GM20000 (cell line): ENCODE measurements at regions not wholly inside any gene's neighbourhood (a gene's known extent, or its start where the extent isn't known, plus 50 kb on each side); places are given as distances from the start of the nearest gene placed in this dataset.

Experiments
- DNase-seq: peaks from one replicate; pipeline ENCODE4 v3.0.0; 2012; ENCODE audit warnings: low spot score
- TF ChIP-seq, protein P1 (sequence below): IDR thresholded peaks from 2 replicates; pipeline ENCODE4 v1.5.1; 2012; ENCODE audit warnings: mild to moderate bottlenecking, control low read depth; ENCODE audit errors: extremely low read depth, missing control alignments

DNA sequence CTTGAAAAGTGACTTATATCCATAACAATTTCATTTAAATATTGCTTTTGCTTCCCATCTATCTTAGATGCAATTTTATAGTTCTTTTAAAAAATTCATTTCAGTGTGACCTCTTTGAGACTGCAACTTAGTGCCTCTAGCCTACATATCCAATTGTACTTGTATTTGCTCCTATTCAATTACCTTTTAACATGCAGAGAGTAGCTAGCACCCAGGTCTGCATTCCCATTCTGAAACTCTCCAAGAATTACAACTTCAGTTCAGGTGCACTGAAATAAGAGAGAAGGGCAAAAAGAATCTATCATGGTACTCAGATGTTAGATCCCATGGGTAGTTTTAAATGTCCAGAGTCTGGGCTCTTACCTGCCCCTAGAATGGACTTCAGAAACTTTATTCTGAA is 765.4 kb upstream of the SLC35B3 start:
- TF ChIP-seq, protein P1, sequence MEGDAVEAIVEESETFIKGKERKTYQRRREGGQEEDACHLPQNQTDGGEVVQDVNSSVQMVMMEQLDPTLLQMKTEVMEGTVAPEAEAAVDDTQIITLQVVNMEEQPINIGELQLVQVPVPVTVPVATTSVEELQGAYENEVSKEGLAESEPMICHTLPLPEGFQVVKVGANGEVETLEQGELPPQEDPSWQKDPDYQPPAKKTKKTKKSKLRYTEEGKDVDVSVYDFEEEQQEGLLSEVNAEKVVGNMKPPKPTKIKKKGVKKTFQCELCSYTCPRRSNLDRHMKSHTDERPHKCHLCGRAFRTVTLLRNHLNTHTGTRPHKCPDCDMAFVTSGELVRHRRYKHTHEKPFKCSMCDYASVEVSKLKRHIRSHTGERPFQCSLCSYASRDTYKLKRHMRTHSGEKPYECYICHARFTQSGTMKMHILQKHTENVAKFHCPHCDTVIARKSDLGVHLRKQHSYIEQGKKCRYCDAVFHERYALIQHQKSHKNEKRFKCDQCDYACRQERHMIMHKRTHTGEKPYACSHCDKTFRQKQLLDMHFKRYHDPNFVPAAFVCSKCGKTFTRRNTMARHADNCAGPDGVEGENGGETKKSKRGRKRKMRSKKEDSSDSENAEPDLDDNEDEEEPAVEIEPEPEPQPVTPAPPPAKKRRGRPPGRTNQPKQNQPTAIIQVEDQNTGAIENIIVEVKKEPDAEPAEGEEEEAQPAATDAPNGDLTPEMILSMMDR: no peak
- DNase-seq: no peak

DNA sequence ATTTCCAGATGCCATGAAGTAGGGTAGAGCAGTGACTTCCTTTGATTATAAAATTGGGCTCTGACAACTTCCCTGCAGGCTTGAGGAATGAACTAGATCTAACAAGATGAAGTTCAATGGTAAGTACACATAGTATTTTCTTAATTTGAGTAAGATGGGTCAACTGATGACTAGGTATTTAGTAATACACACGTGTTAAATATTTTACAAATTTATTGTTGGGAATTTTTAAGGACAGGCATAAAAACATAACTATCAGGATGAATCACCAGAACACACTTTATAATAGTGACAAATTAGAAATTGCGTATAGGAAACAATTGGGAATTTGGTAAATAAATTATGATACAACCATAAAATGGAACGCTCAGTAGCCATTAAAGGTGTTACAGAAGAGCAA is 762.4 kb upstream of the SLC35B3 start:
- no peak for DNase-seq
- TF ChIP-seq, protein P1: no peak

DNA sequence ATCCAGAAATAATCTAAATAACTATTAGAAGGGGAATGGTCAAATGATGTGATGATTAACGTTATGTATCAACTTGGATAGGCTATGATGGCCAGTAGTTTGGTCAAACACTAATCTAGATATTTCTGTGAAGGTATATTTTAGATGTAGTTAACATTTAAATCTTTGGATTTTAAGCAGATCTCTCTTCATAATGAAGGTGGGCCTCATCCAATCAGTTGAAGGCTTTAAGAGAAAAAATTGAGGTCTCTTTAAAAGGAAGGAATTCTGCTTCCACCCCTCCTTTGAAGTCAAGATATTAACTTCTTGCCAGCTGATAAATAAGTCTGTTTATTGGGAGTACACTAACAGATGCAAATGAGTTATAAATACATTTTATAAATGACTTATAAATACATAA is 760.0 kb upstream of the SLC35B3 start:
- TF ChIP-seq, protein P1: no peak
- DNase-seq: no peak

DNA sequence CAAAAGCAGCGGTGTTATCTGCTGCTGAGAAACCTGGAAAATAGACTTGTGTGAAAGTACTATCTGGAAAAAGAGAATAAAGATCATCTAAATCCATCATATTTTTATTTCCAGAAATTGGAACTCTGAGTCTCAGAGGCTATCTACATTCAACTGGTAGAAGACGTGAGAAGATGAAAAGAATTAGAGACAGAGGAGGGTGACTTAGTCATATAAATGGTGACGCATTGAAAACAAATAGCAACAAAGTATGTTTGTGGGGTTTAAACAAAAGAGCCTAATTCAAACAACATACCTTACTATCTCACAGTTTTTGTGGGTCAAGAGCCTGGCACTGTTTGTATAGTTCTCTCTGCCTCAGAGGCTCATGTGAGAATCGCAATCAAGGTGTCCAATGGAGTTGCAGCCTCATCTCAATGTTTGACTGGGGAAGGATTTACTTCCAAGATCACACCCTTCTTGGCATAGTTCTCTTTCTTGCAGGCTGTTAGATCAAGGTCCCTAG is 757.1 kb upstream of the SLC35B3 start:
- no peak for DNase-seq
- TF ChIP-seq, protein P1: no peak

DNA sequence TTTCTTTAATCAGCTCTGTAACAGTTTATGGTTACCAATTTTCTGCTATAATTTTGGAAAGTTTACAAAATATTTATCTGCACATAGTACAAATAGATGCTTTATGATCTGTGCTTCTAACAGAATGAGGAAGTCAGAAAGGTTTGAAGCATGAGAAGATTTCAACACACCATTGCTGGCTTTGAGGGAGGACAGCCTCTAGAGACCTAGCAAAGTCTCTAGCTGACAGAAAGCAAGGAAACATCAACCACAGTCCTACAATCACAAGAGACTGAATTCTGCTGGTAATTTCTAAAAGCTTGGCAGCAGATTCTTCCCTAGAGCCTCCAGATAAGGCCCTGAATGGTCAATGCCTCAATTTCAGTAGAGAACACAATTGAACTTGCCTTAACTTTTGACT is 750.8 kb upstream of the SLC35B3 start:
- TF ChIP-seq, protein P1: no peak
- DNase-seq: no peak

DNA sequence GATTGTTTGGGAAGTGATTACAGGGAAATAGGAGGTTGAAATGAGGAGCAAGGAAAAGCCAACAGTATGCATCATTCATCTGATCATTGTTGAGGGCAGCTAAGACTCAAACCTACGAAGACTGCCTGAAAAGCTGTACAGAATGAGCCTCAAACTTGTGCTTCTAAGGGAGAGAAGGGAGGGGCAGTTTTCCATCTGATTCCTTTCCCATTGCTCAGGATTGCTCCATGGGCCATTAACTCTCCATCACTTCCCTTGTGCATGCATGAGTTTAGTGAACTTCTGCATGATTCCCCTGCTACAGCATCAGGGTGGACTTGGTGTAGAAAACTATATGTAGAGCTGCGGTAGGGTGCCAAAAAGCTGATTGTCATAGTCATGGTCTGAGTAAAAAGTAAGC is 742.7 kb upstream of the SLC35B3 start:
- no peak for DNase-seq
- TF ChIP-seq, protein P1: no peak

DNA sequence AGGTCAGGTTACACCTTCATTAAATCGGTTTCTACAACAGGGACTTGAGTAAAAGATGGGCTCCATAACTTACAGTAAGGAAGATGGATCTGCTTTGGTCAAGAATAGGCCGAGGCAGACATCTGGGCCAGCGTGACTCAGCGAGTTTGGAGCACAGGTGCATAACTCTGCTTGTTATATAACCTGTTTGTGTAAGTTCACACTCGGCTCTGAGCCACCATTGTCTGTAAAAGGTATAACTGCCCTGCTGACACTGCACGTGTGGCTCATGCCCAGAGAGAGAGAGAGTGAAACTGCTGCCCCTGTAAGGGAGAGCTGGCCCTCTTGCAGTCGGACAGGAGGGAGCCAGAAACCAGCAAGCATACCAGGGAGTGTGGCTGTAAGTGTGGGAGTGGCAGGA is 737.9 kb upstream of the SLC35B3 start:
- TF ChIP-seq, protein P1: no peak
- no peak for DNase-seq
